Hepatocyte (in vitro differentiated cells): ENCODE measurements at regions not wholly inside any gene's neighbourhood (a gene's known extent, or its start where the extent isn't known, plus 50 kb on each side); places are given as distances from the start of the nearest gene placed in this dataset.

Source experiments
- EZH2 ChIP-seq: fragments of 200-600 bp; sonication (generic); IDR thresholded peaks from 2 replicates; pipeline ENCODE4 v1.6.1; 2016; ENCODE audit warnings: antibody characterized with exemption, mild to moderate bottlenecking, borderline replicate concordance
- EZH2phosphoT487 ChIP-seq: fragments of 200-600 bp; sonication (generic); IDR thresholded peaks from one replicate; pipeline ENCODE4 v1.6.1; 2018; ENCODE audit warnings: antibody characterized with exemption, mild to moderate bottlenecking, low read depth, moderate library complexity; ENCODE audit not compliant: unreplicated experiment, severe bottlenecking
- TF ChIP-seq, protein P1 (sequence below): fragments of 200-600 bp; sonication (generic); IDR thresholded peaks from 2 replicates; pipeline ENCODE4 v1.5.1; 2016; ENCODE audit warnings: antibody characterized with exemption, mild to moderate bottlenecking; ENCODE audit not compliant: poor library complexity

DNA sequence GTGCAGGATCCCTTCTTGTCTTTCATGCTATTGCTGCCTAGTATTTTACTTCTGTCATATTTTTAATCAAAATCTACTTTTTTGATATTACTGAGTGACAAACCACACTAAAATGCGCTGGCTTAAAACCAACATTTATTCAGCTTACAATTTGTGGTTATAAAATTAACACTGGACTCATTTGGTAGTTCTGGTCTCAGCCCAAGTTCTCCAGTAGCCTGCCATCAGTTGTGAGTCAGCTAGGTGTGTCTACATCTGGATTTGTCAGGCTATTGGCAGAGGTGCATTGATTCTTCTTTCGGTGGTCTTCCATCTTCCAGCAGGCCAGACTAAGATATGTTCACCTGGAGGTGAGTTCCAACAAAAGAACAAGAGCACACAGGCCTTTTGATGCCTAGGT is 765.1 kb upstream of the FBXO33 start:
- TF ChIP-seq, protein P1, sequence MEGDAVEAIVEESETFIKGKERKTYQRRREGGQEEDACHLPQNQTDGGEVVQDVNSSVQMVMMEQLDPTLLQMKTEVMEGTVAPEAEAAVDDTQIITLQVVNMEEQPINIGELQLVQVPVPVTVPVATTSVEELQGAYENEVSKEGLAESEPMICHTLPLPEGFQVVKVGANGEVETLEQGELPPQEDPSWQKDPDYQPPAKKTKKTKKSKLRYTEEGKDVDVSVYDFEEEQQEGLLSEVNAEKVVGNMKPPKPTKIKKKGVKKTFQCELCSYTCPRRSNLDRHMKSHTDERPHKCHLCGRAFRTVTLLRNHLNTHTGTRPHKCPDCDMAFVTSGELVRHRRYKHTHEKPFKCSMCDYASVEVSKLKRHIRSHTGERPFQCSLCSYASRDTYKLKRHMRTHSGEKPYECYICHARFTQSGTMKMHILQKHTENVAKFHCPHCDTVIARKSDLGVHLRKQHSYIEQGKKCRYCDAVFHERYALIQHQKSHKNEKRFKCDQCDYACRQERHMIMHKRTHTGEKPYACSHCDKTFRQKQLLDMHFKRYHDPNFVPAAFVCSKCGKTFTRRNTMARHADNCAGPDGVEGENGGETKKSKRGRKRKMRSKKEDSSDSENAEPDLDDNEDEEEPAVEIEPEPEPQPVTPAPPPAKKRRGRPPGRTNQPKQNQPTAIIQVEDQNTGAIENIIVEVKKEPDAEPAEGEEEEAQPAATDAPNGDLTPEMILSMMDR, result no peak
- TF ChIP-seq EZH2 (no peak), EZH2phosphoT487 (no peak)
